ENCODE measurements at regions not wholly inside any gene's neighbourhood (a gene's known extent, or its start where the extent isn't known, plus 50 kb on each side); places are given as distances from the start of the nearest gene placed in this dataset.

DNA sequence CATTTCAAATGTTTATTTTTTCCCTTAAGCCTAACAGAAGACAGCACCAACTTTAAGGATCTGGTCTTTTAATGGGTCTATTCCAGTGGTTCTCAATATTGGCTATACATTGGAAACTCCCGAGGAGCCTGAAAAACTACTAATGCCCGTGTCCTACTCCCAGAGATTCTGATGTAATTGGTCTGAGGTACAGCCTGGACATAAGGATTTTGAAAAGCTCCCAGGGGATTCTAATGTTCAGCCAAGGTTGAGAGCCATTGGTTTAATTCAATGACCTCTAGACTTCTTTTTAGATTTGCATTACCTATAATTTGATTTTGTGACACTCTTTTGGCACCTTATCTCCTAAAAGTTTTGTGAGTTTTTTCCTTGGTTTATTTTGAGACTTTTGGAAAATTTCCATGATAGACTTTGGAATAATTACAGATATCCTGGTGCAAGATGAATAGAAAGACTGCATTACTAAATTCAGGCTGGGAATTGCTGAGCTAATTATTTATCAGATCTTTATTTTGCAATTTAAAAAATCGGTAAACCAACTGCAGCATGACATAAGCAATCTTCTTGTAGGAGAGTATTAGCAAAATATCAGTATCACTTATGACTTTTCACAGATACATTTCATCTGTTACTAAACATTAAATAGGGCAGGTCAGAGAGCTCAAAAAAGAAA lies 91.5 kb upstream of the ELL2 start:
- TF ChIP-seq CTCF (IDR thresholded peaks at IDR 0.05) (no peak), POLR2A (IDR thresholded peaks at IDR 0.05) (no peak)

All from stomach (tissue), 4 donors.